NCI-H2081 treated with DMSO at 0.1 percent for 48 hours (cell line): ENCODE measurements at regions not wholly inside any gene's neighbourhood (a gene's known extent, or its start where the extent isn't known, plus 50 kb on each side); places are given as distances from the start of the nearest gene placed in this dataset.

Source experiments
- DNase-seq: peaks from one replicate; lab custom pipeline; 2025; lab: John Stamatoyannopoulos, UW

DNA sequence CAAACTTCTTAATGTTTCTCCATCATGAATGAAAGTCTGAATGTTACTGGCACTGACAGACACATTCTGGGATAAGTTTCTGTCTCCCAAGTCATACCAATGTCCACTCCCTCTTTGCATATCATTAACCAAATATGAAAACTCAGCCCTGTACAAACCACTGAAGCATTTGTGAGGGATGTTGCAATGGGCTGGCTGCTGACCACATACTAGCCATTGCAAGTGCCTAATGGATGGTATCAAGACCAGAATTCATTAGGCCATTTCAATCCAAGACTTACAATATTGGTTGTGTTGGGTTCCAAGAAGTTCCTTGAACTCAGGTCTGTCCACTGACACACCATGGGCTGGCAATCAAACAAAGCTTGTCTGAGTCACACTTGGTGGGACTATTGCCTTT lies 73.8 kb downstream of the CBLN2 start:
- DNase-seq = no peak

DNA sequence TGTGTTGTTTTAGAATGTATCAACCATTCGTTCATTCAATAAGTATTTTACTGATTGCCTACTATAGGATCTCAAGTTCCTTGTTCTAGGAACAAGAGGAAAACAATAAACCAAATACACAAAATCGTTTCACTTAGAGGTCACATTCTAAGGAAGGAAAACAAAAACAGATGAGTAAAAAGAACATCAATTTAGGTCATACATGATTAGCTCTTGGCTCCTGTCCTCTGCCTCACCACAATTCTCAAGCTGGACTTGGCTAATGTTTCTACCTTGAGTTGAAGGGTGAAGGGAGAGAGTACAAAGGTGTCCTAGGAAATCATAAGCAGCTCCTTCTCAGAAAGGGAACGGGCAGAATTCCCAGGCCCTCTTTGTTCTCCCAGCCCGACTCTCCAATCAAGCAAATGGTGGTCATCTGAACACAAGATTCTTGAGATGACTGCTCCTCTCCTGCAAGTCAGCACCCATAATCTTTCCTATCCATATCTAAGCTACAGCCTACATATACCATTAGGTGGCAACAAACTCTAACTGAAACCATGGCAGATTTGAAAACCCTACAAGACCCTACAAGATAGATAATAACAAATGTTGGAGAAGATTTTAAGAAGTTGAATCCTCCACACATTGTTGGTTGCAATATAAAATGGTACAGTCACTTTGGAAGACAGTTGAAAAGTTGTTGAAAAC lies 76.0 kb downstream of the CBLN2 start:
- no peak for DNase-seq

DNA sequence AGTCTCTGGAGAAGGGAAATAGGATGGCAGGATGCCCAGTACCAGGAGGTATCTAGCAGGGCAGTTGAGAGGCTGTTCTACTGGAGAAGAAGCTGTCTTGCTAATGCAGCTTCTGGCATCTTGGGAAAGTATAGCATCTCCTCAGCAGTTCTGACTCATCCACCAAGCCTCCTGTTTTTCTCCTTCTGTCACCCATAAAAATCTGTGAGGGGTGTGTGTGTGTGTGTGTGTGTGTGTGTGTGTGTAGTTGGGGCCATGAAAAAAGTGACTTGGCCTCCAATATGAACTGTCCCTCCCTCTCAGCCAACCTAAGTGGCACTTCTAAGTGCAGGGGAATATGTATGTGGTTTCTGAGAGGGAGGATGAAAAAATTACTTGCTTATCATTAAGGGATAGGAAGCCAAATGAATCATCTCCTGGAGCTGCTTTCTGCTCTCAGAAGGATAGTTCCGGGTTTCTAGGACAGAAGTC lies 83.9 kb downstream of the CBLN2 start:
- DNase-seq = no peak

- DNase-seq = no peak
Measured at GRCh38 chr18:72458271-72458670, 85.9 kb downstream of the CBLN2 start.

DNA sequence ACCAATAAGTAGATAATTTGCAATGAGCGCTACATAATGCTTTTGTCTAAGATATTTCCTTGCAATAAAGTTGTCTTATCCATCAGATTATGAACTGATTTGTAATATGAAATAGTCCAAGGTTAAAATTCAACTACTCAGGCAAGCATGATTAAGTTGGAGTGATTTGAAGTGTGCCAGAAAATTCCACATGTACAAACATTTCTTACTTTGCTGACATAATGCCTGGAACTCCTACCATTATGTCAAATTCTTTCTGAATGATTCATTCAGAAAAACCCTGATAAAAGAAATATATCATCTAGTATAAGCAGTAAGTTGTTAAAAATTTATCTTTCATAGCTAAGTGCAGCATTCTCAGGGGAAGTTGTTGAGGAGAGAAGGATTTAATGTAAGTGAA lies 87.3 kb downstream of the CBLN2 start:
- no peak for DNase-seq

GRCh38 chr18:72452328-72452727 lies 91.8 kb downstream of the CBLN2 start:
- DNase-seq = no peak

GRCh38 chr18:72444798-72445155 lies 99.4 kb downstream of the CBLN2 start:
- DNase-seq = no peak

- DNase-seq = no peak
Measured at GRCh38 chr18:72444111-72444797, 99.9 kb downstream of the CBLN2 start.

GRCh38 chr18:72436401-72436800 lies 107.7 kb downstream of the CBLN2 start:
- peak; percentile 25 for DNase-seq

- DNase-seq = no peak
Measured at GRCh38 chr18:72433756-72434155, 110.4 kb downstream of the CBLN2 start.

- no peak for DNase-seq
Measured at GRCh38 chr18:72427721-72428120, 116.4 kb downstream of the CBLN2 start.

DNA sequence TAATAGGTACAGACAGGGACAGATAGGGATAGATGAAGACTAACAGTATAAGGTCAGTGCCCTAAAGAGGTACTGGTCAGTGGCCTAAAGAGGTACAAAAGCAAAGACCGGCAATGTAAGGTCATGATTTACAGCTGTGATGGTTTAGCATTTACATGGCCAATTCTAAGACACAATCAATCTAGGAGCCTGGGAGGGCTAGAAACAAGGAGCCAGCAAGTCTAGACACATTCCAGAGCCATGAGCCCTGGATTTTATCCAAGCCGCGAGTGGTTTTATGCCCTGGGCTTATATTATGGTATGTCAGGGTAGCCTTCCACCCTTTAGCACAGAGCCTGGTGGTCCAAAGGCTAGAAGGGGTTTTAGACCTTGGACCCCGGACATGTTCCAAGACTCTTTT lies 124.2 kb downstream of the CBLN2 start:
- no peak for DNase-seq

GRCh38 chr18:72412927-72413326 lies 131.2 kb downstream of the CBLN2 start:
- DNase-seq = no peak

GRCh38 chr18:72411261-72411660 lies 132.9 kb downstream of the CBLN2 start:
- no peak for DNase-seq

GRCh38 chr18:72410399-72410798 lies 133.7 kb downstream of the CBLN2 start:
- no peak for DNase-seq

DNA sequence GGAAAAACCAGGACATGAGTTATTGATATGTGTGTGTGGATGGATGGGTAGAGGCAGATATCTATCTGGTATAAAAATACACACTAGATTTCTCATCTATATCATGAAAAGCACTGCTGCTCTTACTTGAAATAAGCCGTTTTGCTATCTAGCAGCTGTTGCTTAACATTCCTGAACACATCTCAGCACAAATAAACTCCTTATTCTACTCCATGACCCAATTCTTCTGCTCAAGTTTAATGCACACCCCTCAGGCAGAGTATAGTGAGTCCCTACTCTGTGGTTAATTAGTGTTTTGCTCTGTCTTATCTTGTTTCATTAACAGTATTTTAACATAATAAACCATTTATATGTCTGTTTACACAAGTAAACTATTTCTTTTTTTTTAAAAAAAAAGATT lies 134.2 kb downstream of the CBLN2 start:
- no peak for DNase-seq

GRCh38 chr18:72407048-72407447 lies 137.1 kb downstream of the CBLN2 start:
- no peak for DNase-seq

- DNase-seq = no peak
Measured at GRCh38 chr18:72391951-72392350, 152.2 kb downstream of the CBLN2 start.

GRCh38 chr18:72391427-72391826 lies 152.7 kb downstream of the CBLN2 start:
- no peak for DNase-seq

- DNase-seq = no peak
Measured at GRCh38 chr18:72378016-72378415, 166.1 kb downstream of the CBLN2 start.

GRCh38 chr18:72376256-72376655 lies 167.9 kb downstream of the CBLN2 start:
- no peak for DNase-seq

- DNase-seq = no peak
Measured at GRCh38 chr18:72375618-72376017, 168.5 kb downstream of the CBLN2 start.

DNA sequence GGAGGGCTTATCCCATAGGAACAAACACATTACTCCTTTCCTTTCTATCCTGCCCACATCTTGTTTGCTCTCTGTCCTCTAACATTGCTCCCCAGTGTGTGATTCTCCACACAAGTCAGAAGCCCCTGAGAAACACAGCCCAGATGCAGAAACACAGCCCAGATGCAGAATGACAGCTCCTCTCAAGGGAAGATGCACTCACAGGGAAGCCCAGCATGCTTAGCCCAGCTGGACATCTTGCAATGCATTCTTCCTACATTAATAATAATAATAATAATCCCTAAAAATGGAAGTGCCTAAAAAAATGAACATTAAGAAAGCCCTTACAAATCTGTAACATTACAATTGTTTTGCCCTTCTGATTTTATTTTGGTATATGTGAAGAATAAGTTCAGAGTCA lies 172.1 kb downstream of the CBLN2 start:
- DNase-seq = no peak

DNA sequence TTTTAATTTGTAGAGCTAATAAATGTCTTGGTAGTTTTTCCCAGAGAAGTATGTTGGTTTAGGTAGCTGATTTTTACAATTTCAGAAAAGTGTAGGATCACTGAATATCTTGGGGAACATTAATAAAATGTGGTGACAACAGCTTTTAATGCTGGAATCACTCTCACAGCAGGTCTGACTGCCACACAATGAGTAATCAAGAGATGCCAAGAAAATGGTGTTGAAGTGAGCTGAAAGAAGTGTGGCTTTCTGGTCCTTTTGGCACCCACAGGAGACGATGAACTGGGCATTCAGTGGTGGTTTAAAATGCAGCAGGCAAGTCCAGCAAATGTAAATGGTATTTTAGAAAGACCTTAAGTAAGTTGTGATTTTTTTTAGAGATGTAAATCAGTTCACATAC lies 175.8 kb downstream of the CBLN2 start:
- no peak for DNase-seq
